ENCODE measurements at regions not wholly inside any gene's neighbourhood (a gene's known extent, or its start where the extent isn't known, plus 50 kb on each side); places are given as distances from the start of the nearest gene placed in this dataset.
A peak's percentile ranks its signal among the peaks of the same experiment; 100 is the strongest.

GRCh38 chr14:104313674-104314073 is 175.3 kb downstream of the KIF26A start:
- no peaks in the 10 kb centered on the region for H3K9me3 ChIP-seq
- intact Hi-C loops (cut with DNase I, micrococcal nuclease): no loop called here
- no peak for ATAC-seq
- no peaks in the 10 kb centered on the region for H3K36me3 ChIP-seq (ENCODE audit: low read depth)
- DNase-seq: no peak
- TF ChIP-seq, protein P1, sequence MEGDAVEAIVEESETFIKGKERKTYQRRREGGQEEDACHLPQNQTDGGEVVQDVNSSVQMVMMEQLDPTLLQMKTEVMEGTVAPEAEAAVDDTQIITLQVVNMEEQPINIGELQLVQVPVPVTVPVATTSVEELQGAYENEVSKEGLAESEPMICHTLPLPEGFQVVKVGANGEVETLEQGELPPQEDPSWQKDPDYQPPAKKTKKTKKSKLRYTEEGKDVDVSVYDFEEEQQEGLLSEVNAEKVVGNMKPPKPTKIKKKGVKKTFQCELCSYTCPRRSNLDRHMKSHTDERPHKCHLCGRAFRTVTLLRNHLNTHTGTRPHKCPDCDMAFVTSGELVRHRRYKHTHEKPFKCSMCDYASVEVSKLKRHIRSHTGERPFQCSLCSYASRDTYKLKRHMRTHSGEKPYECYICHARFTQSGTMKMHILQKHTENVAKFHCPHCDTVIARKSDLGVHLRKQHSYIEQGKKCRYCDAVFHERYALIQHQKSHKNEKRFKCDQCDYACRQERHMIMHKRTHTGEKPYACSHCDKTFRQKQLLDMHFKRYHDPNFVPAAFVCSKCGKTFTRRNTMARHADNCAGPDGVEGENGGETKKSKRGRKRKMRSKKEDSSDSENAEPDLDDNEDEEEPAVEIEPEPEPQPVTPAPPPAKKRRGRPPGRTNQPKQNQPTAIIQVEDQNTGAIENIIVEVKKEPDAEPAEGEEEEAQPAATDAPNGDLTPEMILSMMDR (IDR thresholded peaks at IDR 0.05): no peak
- H3K4me1 ChIP-seq (ENCODE audit: low read depth): peaks cover 4% of the 10 kb centered on the region
- no peak overlapping the region for H3K4me3 ChIP-seq

GRCh38 chr14:104314251-104314941 is 176.0 kb downstream of the KIF26A start:
- no peak for ATAC-seq
- no peaks in the 10 kb centered on the region for H3K9me3 ChIP-seq
- intact Hi-C loops (cut with DNase I, micrococcal nuclease): no loop called here
- peak in 1 of 3 donors; percentile 19 for DNase-seq
- no peaks in the 10 kb centered on the region for H3K36me3 ChIP-seq (ENCODE audit: low read depth)
- H3K4me3 ChIP-seq: no peak overlapping the region
- H3K4me1 ChIP-seq (ENCODE audit: low read depth): peaks cover 4% of the 10 kb centered on the region
- TF ChIP-seq, protein P1 (IDR thresholded peaks at IDR 0.05): no peak

DNA sequence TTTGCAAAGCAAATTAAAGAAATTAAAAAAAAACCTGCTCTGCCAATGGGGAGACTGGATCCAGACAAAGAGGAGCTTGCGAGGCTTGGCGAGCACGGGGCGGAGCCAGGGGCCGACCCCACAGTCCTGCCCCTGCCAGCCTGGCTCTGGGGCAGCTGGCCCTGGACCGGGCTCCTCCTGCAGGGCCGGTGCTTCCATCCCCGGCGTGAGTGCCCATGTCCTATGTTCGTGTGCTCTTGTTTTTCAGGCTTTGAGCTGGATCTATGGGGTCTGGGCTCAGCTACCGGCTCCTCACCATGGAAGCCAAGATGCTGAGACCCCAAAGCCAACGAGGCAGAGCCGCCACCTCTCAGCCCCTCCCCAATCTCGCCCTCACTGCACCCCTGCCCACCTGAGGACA is 176.8 kb downstream of the KIF26A start:
- ATAC-seq (no peak), DNase-seq (no peak)
- intact Hi-C loops (cut with DNase I, micrococcal nuclease): no loop called here

GRCh38 chr14:104315625-104316024 is 177.2 kb downstream of the KIF26A start:
- Histone ChIP-seq H3K4me3 (no peak overlapping the region), H3K36me3 (ENCODE audit: low read depth) (no peaks in the 10 kb centered on the region), H3K9me3 (no peaks in the 10 kb centered on the region), H3K4me1 (ENCODE audit: low read depth) (peaks cover 5% of the 10 kb centered on the region)
- DNase-seq (no peak), ATAC-seq (no peak)
- TF ChIP-seq, protein P1 (IDR thresholded peaks at IDR 0.05): no peak
- intact Hi-C loops (cut with DNase I, micrococcal nuclease): no loop called here

More for the DNA sequence above, 176.8 kb downstream of the KIF26A start:
- TF ChIP-seq, protein P1 (IDR thresholded peaks at IDR 0.05): no peak
- no peaks in the 10 kb centered on the region for H3K36me3 ChIP-seq (ENCODE audit: low read depth)
- no peak overlapping the region for H3K4me3 ChIP-seq
- no peaks in the 10 kb centered on the region for H3K9me3 ChIP-seq
- H3K4me1 ChIP-seq (ENCODE audit: low read depth): peaks cover 4% of the 10 kb centered on the region

GRCh38 chr14:104316121-104316722 is 177.8 kb downstream of the KIF26A start:
- Histone ChIP-seq H3K4me3 (no peak overlapping the region), H3K9me3 (no peaks in the 10 kb centered on the region), H3K4me1 (ENCODE audit: low read depth) (peaks cover 7% of the 10 kb centered on the region), H3K36me3 (ENCODE audit: low read depth) (no peaks in the 10 kb centered on the region)
- TF ChIP-seq, protein P1 (IDR thresholded peaks at IDR 0.05): no peak
- DNase-seq (peak; percentile 59 to 81 (median 75)), ATAC-seq (peak; percentile 91)
- intact Hi-C loops (cut with DNase I, micrococcal nuclease): no loop called here

All from mucosa of descending colon (tissue), 3 donors.